ENCODE measurements at regions not wholly inside any gene's neighbourhood (a gene's known extent, or its start where the extent isn't known, plus 50 kb on each side); places are given as distances from the start of the nearest gene placed in this dataset.

DNA sequence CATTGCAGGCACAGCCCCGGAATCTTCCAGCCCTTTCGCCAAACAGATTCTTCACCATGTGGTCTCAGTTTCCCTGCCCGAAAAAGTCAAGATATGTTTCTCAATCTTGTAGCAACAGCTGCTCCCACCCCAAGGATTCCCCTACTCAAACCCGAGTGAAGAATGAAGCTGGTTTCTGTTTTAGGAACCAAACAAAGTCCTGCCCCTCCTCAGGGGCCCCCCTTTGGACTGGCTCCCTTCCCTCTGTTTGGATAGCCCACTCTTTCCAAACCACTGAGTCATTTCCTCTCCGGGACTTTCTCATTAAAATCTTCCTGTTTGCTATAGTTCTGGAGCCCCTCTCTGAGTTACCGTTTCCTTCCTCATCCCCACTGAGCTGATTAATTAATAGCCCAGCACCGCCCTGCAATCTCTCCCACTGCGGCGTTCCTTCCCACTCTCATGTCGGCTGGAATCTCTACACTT is 100.9 kb downstream of the TSEN15 start:
- no peak for TF ChIP-seq POLR2A (IDR thresholded peaks at IDR 0.05)
- TF ChIP-seq, protein P1, sequence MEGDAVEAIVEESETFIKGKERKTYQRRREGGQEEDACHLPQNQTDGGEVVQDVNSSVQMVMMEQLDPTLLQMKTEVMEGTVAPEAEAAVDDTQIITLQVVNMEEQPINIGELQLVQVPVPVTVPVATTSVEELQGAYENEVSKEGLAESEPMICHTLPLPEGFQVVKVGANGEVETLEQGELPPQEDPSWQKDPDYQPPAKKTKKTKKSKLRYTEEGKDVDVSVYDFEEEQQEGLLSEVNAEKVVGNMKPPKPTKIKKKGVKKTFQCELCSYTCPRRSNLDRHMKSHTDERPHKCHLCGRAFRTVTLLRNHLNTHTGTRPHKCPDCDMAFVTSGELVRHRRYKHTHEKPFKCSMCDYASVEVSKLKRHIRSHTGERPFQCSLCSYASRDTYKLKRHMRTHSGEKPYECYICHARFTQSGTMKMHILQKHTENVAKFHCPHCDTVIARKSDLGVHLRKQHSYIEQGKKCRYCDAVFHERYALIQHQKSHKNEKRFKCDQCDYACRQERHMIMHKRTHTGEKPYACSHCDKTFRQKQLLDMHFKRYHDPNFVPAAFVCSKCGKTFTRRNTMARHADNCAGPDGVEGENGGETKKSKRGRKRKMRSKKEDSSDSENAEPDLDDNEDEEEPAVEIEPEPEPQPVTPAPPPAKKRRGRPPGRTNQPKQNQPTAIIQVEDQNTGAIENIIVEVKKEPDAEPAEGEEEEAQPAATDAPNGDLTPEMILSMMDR (IDR thresholded peaks at IDR 0.05) = no peak

Data from prostate gland (tissue), 2 donors.